ENCODE measurements at regions not wholly inside any gene's neighbourhood (a gene's known extent, or its start where the extent isn't known, plus 50 kb on each side); places are given as distances from the start of the nearest gene placed in this dataset.

DNA sequence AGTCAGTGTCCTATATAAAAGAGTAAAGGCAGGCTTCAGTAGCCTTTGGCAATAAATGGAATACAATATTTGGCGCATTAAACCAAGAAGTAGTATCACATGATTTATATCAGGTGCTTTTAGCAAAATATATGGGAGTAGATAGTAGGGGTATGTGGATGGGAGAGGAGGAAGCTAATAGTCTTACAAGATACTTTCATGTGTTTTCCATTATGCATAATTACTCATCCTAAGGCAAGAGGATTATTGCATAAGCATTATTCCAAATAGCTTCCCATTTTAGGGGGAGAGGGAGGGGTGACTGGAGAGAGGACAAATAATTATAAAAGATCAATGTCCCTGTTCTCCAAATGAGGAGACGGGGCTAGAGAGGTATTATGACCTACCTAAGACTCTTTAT is 104.3 kb downstream of the DUSP6 start:
- 93 to 95% methylated on average over 2 of the region's 2 CpGs for WGBS, 2 donors
- ATAC-seq (ENCODE audit: insufficient read depth, low FRiP score) (no peak), DNase-seq (no peak)
- Histone ChIP-seq H3K27ac (ENCODE audit: low read depth in 1 of 2, low read length in 1 of 2) (no peak overlapping the region), H3K9ac (ENCODE audit: insufficient read depth in 1 of 2, low read length in 2 of 2) (no peak overlapping the region), H3K4me3 (no peak overlapping the region), H3K27me3 (ENCODE audit: control insufficient read depth in 3 of 3, insufficient read depth in 3 of 3, low read length in 2 of 3) (no peaks in the 10 kb centered on the region), H3K4me1 (ENCODE audit: control insufficient read depth in 5 of 5, insufficient read depth in 5 of 5, low read length in 5 of 5) (peaks cover 0 to 20% (median 10%) of the 10 kb centered on the region in 5 donors), H3K36me3 (ENCODE audit: control insufficient read depth in 4 of 4, insufficient read depth in 4 of 4, low read length in 4 of 4) (no peaks in the 10 kb centered on the region), H3K9me3 (ENCODE audit: control insufficient read depth in 4 of 4, insufficient read depth in 3 of 4, low read length in 3 of 4) (no peaks in the 10 kb centered on the region)
- TF ChIP-seq, protein P1, sequence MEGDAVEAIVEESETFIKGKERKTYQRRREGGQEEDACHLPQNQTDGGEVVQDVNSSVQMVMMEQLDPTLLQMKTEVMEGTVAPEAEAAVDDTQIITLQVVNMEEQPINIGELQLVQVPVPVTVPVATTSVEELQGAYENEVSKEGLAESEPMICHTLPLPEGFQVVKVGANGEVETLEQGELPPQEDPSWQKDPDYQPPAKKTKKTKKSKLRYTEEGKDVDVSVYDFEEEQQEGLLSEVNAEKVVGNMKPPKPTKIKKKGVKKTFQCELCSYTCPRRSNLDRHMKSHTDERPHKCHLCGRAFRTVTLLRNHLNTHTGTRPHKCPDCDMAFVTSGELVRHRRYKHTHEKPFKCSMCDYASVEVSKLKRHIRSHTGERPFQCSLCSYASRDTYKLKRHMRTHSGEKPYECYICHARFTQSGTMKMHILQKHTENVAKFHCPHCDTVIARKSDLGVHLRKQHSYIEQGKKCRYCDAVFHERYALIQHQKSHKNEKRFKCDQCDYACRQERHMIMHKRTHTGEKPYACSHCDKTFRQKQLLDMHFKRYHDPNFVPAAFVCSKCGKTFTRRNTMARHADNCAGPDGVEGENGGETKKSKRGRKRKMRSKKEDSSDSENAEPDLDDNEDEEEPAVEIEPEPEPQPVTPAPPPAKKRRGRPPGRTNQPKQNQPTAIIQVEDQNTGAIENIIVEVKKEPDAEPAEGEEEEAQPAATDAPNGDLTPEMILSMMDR (IDR thresholded peaks at IDR 0.05; ENCODE audit: control extremely low read depth, extremely low read depth) = no peak

DNA sequence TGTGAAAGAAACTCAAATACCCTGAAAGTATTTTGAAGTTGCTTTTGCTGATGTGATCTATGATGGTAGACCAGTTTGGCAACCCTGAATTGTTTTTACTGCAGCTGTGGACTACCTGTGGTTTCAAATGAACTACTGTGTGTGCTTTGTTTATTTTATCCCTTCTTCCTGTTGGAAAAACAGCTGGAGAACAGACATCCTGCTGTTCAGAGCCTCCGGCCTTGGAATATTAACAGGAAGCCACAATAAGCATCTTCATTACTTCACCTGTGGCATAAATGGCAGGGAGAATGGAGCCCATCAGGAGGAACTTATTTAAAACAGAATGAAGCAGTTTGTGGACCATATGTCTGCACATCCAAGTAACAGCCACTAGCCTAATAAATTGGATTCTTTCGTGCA is 104.8 kb downstream of the DUSP6 start:
- no peak for ATAC-seq (ENCODE audit: insufficient read depth, low FRiP score)
- H3K4me1 ChIP-seq (ENCODE audit: control insufficient read depth in 5 of 5, insufficient read depth in 5 of 5, low read length in 5 of 5) = peaks cover 0 to 17% (median 10%) of the 10 kb centered on the region in 5 donors
- 68 to 75% methylated on average over 2 of the region's 2 CpGs for WGBS, 2 donors

DNA sequence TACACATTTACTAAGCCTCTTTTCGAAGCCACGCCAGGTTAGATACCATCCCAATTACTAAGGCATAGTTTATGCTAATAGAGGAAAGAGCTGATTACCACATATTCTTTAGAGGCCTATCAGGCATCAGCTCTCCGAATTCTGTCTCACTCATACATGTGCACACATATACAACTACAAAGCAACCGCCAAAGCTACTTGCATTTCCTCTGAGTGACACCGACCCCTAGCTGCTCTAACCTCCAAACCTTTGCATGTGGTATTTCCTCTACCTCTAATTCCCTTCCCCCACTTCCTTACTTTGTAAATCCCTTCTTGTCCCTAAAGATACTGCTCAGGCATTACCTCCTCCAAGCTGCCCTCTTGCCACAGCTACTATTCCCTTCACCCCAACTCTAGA is 107.2 kb downstream of the DUSP6 start:
- Histone ChIP-seq H3K27ac (ENCODE audit: low read depth in 1 of 2, low read length in 1 of 2) (no peak overlapping the region), H3K9me3 (ENCODE audit: control insufficient read depth in 4 of 4, insufficient read depth in 3 of 4, low read length in 3 of 4) (no peaks in the 10 kb centered on the region), H3K4me3 (no peak overlapping the region), H3K36me3 (ENCODE audit: control insufficient read depth in 4 of 4, insufficient read depth in 4 of 4, low read length in 4 of 4) (no peaks in the 10 kb centered on the region), H3K4me1 (ENCODE audit: control insufficient read depth in 5 of 5, insufficient read depth in 5 of 5, low read length in 5 of 5) (peaks cover 0 to 5% (median 3%) of the 10 kb centered on the region in 5 donors), H3K27me3 (ENCODE audit: control insufficient read depth in 3 of 3, insufficient read depth in 3 of 3, low read length in 2 of 3) (no peaks in the 10 kb centered on the region), H3K9ac (ENCODE audit: insufficient read depth in 1 of 2, low read length in 2 of 2) (no peak overlapping the region)
- DNase-seq (peak in 1 of 3 donors; percentile 44), ATAC-seq (ENCODE audit: insufficient read depth, low FRiP score) (peak; percentile 27)
- TF ChIP-seq, protein P1 (IDR thresholded peaks at IDR 0.05; ENCODE audit: control extremely low read depth, extremely low read depth) = no peak
- 12 to 41% methylated on average over 5 of the region's 5 CpGs for WGBS, 2 donors

More for the DNA sequence above, 104.8 kb downstream of the DUSP6 start:
- no peak overlapping the region for H3K9ac ChIP-seq (ENCODE audit: insufficient read depth in 1 of 2, low read length in 2 of 2)
- H3K9me3 ChIP-seq (ENCODE audit: control insufficient read depth in 4 of 4, insufficient read depth in 3 of 4, low read length in 3 of 4) = no peaks in the 10 kb centered on the region
- H3K36me3 ChIP-seq (ENCODE audit: control insufficient read depth in 4 of 4, insufficient read depth in 4 of 4, low read length in 4 of 4) = no peaks in the 10 kb centered on the region
- H3K4me3 ChIP-seq = no peak overlapping the region
- TF ChIP-seq, protein P1 (IDR thresholded peaks at IDR 0.05; ENCODE audit: control extremely low read depth, extremely low read depth) = no peak
- H3K27ac ChIP-seq (ENCODE audit: low read depth in 1 of 2, low read length in 1 of 2) = no peak overlapping the region
- peak in 1 of 3 donors; percentile 15 for DNase-seq
- no peaks in the 10 kb centered on the region for H3K27me3 ChIP-seq (ENCODE audit: control insufficient read depth in 3 of 3, insufficient read depth in 3 of 3, low read length in 2 of 3)

DNA sequence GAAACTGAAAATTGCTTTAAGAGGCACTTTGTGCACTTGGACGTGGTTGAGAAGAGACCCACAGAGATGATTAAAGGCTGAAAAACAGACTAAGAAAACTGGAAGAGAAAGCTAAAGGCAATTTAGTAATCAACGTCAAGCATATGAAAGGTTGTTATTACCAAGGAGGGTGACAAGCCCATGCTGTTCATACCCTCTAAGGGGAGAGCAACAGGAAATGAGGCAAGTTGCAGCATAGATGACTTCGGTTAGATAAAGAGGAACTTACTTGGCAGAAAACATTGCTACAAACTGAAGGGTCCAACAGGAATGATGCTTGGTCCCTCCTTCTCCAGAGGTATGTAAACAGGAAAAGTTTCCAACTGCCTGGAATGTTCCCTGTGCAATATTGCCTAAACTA is 107.8 kb downstream of the DUSP6 start:
- no peaks in the 10 kb centered on the region for H3K27me3 ChIP-seq (ENCODE audit: control insufficient read depth in 3 of 3, insufficient read depth in 3 of 3, low read length in 2 of 3)
- H3K9me3 ChIP-seq (ENCODE audit: control insufficient read depth in 4 of 4, insufficient read depth in 3 of 4, low read length in 3 of 4) = no peaks in the 10 kb centered on the region
- H3K4me3 ChIP-seq = no peak overlapping the region
- no peak overlapping the region for H3K27ac ChIP-seq (ENCODE audit: low read depth in 1 of 2, low read length in 1 of 2)
- no peak overlapping the region for H3K9ac ChIP-seq (ENCODE audit: insufficient read depth in 1 of 2, low read length in 2 of 2)
- no peak for ATAC-seq (ENCODE audit: insufficient read depth, low FRiP score)
- H3K36me3 ChIP-seq (ENCODE audit: control insufficient read depth in 4 of 4, insufficient read depth in 4 of 4, low read length in 4 of 4) = no peaks in the 10 kb centered on the region
- WGBS, 2 donors = 10 to 32% methylated on average over 3 of the region's 3 CpGs
- peak in 1 of 3 donors; percentile 55 for DNase-seq
- TF ChIP-seq, protein P1 (IDR thresholded peaks at IDR 0.05; ENCODE audit: control extremely low read depth, extremely low read depth) = no peak
- peaks cover 0 to 5% (median 3%) of the 10 kb centered on the region in 5 donors for H3K4me1 ChIP-seq (ENCODE audit: control insufficient read depth in 5 of 5, insufficient read depth in 5 of 5, low read length in 5 of 5)

All from lung (tissue), 11 donors.